ENCODE measurements at regions not wholly inside any gene's neighbourhood (a gene's known extent, or its start where the extent isn't known, plus 50 kb on each side); places are given as distances from the start of the nearest gene placed in this dataset.

GRCh38 chr6:145073811-145074210 lies 661.5 kb downstream of the EPM2A start:
- H4K20me1 ChIP-seq (ENCODE audit: insufficient read depth, low read length): no peaks in the 10 kb centered on the region
- TF ChIP-seq EZH2phosphoT487 (IDR thresholded peaks at IDR 0.05; ENCODE audit: low read length) (no peak), EZH2 (optimal IDR thresholded peaks at IDR 0.05; ENCODE audit: low read depth, low read length) (no peak), CTCF (IDR thresholded peaks at IDR 0.05; ENCODE audit: low read length) (no peak)
- no peak for DNase-seq
- no peaks in the 10 kb centered on the region for H3K9me3 ChIP-seq (replicated peaks; ENCODE audit: insufficient read depth, low read length)
- no peak overlapping the region for H3K4me3 ChIP-seq (ENCODE audit: low read length)
- H2AFZ ChIP-seq (ENCODE audit: low read length): no peak overlapping the region
- H3K9ac ChIP-seq (ENCODE audit: low read length): no peak overlapping the region
- H3K27me3 ChIP-seq (replicated peaks; ENCODE audit: insufficient read depth, low read length): no peaks in the 10 kb centered on the region
- H3K4me1 ChIP-seq (ENCODE audit: low read length): no peaks in the 10 kb centered on the region
- no peaks in the 10 kb centered on the region for H3F3A ChIP-seq (ENCODE audit: insufficient read depth, low read length)
- H3K4me2 ChIP-seq (ENCODE audit: low read depth, low read length): no peak overlapping the region
- no peaks in the 10 kb centered on the region for H3K79me2 ChIP-seq (ENCODE audit: low read length)
- H3K27ac ChIP-seq (ENCODE audit: low read length): no peak overlapping the region
- no peaks in the 10 kb centered on the region for H3K9me2 ChIP-seq (replicated peaks; ENCODE audit: insufficient read depth, low read length)
- no peaks in the 10 kb centered on the region for H3K36me3 ChIP-seq (replicated peaks; ENCODE audit: insufficient read depth, low read length)

GRCh38 chr6:145074805-145075204 lies 660.5 kb downstream of the EPM2A start:
- no peak overlapping the region for H3K9ac ChIP-seq (ENCODE audit: low read length)
- TF ChIP-seq EZH2 (optimal IDR thresholded peaks at IDR 0.05; ENCODE audit: low read depth, low read length) (no peak), EZH2phosphoT487 (IDR thresholded peaks at IDR 0.05; ENCODE audit: low read length) (no peak), CTCF (IDR thresholded peaks at IDR 0.05; ENCODE audit: low read length) (no peak)
- no peak overlapping the region for H3K4me2 ChIP-seq (ENCODE audit: low read depth, low read length)
- no peak overlapping the region for H3K27ac ChIP-seq (ENCODE audit: low read length)
- H3K79me2 ChIP-seq (ENCODE audit: low read length): no peaks in the 10 kb centered on the region
- no peaks in the 10 kb centered on the region for H3K9me3 ChIP-seq (replicated peaks; ENCODE audit: insufficient read depth, low read length)
- no peaks in the 10 kb centered on the region for H4K20me1 ChIP-seq (ENCODE audit: insufficient read depth, low read length)
- no peaks in the 10 kb centered on the region for H3F3A ChIP-seq (ENCODE audit: insufficient read depth, low read length)
- H3K4me1 ChIP-seq (ENCODE audit: low read length): no peaks in the 10 kb centered on the region
- H3K4me3 ChIP-seq (ENCODE audit: low read length): no peak overlapping the region
- no peaks in the 10 kb centered on the region for H3K27me3 ChIP-seq (replicated peaks; ENCODE audit: insufficient read depth, low read length)
- H3K9me2 ChIP-seq (replicated peaks; ENCODE audit: insufficient read depth, low read length): no peaks in the 10 kb centered on the region
- no peaks in the 10 kb centered on the region for H3K36me3 ChIP-seq (replicated peaks; ENCODE audit: insufficient read depth, low read length)
- H2AFZ ChIP-seq (ENCODE audit: low read length): no peak overlapping the region
- DNase-seq: no peak

GRCh38 chr6:145075425-145075824 lies 659.9 kb downstream of the EPM2A start:
- H3K9me3 ChIP-seq (replicated peaks; ENCODE audit: insufficient read depth, low read length): no peaks in the 10 kb centered on the region
- TF ChIP-seq EZH2 (optimal IDR thresholded peaks at IDR 0.05; ENCODE audit: low read depth, low read length): no peak
- TF ChIP-seq CTCF (IDR thresholded peaks at IDR 0.05; ENCODE audit: low read length): no peak
- TF ChIP-seq EZH2phosphoT487 (IDR thresholded peaks at IDR 0.05; ENCODE audit: low read length): no peak
- H2AFZ ChIP-seq (ENCODE audit: low read length): no peak overlapping the region
- no peak overlapping the region for H3K9ac ChIP-seq (ENCODE audit: low read length)
- H3K27ac ChIP-seq (ENCODE audit: low read length): no peak overlapping the region
- no peaks in the 10 kb centered on the region for H3K79me2 ChIP-seq (ENCODE audit: low read length)
- no peak for DNase-seq
- H3F3A ChIP-seq (ENCODE audit: insufficient read depth, low read length): no peaks in the 10 kb centered on the region
- no peak overlapping the region for H3K4me3 ChIP-seq (ENCODE audit: low read length)
- H3K4me2 ChIP-seq (ENCODE audit: low read depth, low read length): no peak overlapping the region
- no peaks in the 10 kb centered on the region for H3K4me1 ChIP-seq (ENCODE audit: low read length)
- H3K9me2 ChIP-seq (replicated peaks; ENCODE audit: insufficient read depth, low read length): no peaks in the 10 kb centered on the region
- no peaks in the 10 kb centered on the region for H3K36me3 ChIP-seq (replicated peaks; ENCODE audit: insufficient read depth, low read length)
- no peaks in the 10 kb centered on the region for H3K27me3 ChIP-seq (replicated peaks; ENCODE audit: insufficient read depth, low read length)
- no peaks in the 10 kb centered on the region for H4K20me1 ChIP-seq (ENCODE audit: insufficient read depth, low read length)
